ENCODE measurements at regions not wholly inside any gene's neighbourhood (a gene's known extent, or its start where the extent isn't known, plus 50 kb on each side); places are given as distances from the start of the nearest gene placed in this dataset.

DNA sequence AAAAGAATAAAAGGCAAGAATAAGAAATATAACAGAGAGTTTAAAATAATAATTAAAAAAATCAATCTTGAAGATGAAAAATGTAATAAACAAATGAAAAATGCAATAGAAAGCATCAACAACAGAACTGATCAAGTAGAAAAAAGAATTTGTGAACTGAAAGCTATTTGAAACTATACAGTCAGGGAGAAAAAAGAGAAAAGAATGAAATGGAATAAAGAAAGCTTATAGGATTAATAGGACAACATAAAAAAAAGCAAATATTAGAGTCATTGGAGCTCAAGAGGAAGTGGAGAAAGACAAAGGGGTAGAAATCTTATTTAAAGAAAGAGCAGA is 126.8 kb upstream of the RPL34 start:
- Mint-ChIP-seq H3K9me3 (ENCODE audit: low read depth) (peaks cover 23% of the 10 kb centered on the region), H3K27me3 (ENCODE audit: low read depth) (peaks cover 4% of the 10 kb centered on the region), H3K36me3 (ENCODE audit: low read depth) (peaks cover 6% of the 10 kb centered on the region), H3K27ac (ENCODE audit: unreplicated experiment) (no peak overlapping the region), H3K4me3 (ENCODE audit: unreplicated experiment) (no peak overlapping the region), H3K4me1 (ENCODE audit: low read depth) (no peaks in the 10 kb centered on the region)
- TF ChIP-seq, protein P1, sequence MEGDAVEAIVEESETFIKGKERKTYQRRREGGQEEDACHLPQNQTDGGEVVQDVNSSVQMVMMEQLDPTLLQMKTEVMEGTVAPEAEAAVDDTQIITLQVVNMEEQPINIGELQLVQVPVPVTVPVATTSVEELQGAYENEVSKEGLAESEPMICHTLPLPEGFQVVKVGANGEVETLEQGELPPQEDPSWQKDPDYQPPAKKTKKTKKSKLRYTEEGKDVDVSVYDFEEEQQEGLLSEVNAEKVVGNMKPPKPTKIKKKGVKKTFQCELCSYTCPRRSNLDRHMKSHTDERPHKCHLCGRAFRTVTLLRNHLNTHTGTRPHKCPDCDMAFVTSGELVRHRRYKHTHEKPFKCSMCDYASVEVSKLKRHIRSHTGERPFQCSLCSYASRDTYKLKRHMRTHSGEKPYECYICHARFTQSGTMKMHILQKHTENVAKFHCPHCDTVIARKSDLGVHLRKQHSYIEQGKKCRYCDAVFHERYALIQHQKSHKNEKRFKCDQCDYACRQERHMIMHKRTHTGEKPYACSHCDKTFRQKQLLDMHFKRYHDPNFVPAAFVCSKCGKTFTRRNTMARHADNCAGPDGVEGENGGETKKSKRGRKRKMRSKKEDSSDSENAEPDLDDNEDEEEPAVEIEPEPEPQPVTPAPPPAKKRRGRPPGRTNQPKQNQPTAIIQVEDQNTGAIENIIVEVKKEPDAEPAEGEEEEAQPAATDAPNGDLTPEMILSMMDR (IDR thresholded peaks at IDR 0.05) = no peak
- no peak for DNase-seq (ENCODE audit: low spot score)

DNA sequence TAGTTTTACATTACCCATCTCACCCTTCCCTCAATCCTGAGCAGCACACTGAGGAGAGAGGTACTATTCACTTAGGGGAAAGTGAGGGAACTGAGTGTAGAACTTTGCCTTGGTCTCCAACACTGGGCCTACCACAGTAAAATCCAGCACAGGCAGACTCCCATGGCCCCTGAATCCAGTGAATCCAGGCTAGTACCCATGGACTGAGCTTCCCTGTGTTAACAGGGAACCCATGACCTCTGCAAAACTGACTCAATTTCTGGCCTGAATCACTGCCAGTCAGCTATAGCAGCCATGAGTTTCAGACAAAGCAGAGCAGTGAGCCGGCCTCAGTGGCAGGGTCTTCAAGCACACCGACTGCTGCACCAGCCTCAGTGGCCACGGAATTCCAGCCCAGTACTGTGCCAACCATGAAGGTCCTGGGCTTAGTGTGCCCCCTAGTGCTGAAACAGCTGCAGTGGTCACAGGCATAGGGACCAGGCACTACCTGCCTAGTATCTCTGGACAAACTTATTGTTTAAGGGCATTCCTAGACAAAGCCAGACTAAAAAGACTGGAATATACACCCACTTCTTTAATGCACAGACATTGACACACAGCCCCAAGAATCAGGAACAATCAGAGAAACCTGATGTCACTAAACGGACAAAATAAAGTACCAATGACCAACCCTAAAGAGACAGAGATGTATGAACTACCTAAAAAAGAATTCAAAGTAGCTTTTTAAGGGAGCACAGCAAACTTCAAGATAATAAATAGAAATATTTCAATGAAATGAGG is 127.4 kb upstream of the RPL34 start:
- H3K36me3 Mint-ChIP-seq (ENCODE audit: low read depth) = peaks cover 6% of the 10 kb centered on the region

DNA sequence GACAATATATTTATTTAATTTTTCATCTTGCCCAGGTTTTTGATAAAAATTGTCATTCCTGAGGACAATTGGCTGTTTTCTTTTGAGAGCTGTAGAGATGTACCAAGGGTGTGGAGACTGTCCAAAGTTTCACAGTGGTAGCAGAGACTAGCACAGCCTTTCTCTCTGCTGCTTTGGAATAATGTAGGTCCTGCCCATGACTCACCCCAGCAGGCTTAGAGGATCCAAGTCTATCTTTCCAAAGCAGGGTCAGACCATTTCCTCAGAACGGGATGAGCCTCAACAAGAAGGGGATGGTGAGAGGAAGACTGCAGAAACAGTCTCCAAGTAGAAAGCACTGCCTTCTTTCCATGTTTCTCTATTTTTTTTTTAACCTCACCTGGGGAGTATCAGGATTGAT is 131.5 kb upstream of the RPL34 start:
- H3K9me3 Mint-ChIP-seq (ENCODE audit: low read depth) = peaks cover 7% of the 10 kb centered on the region
- no peak overlapping the region for H3K27ac Mint-ChIP-seq (ENCODE audit: unreplicated experiment)
- H3K4me3 Mint-ChIP-seq (ENCODE audit: unreplicated experiment) = no peak overlapping the region
- TF ChIP-seq, protein P1 (IDR thresholded peaks at IDR 0.05) = no peak
- no peak for DNase-seq (ENCODE audit: low spot score)
- peaks cover 2% of the 10 kb centered on the region for H3K36me3 Mint-ChIP-seq (ENCODE audit: low read depth)
- H3K27me3 Mint-ChIP-seq (ENCODE audit: low read depth) = no peaks in the 10 kb centered on the region
- H3K4me1 Mint-ChIP-seq (ENCODE audit: low read depth) = peaks cover 4% of the 10 kb centered on the region

More for the DNA sequence above, 127.4 kb upstream of the RPL34 start:
- no peak overlapping the region for H3K4me3 Mint-ChIP-seq (ENCODE audit: unreplicated experiment)
- H3K4me1 Mint-ChIP-seq (ENCODE audit: low read depth) = no peaks in the 10 kb centered on the region
- peaks cover 4% of the 10 kb centered on the region for H3K27me3 Mint-ChIP-seq (ENCODE audit: low read depth)
- DNase-seq (ENCODE audit: low spot score) = no peak
- TF ChIP-seq, protein P1 (IDR thresholded peaks at IDR 0.05) = peak; percentile 78
- H3K9me3 Mint-ChIP-seq (ENCODE audit: low read depth) = peaks cover 23% of the 10 kb centered on the region
- no peak overlapping the region for H3K27ac Mint-ChIP-seq (ENCODE audit: unreplicated experiment)

DNA sequence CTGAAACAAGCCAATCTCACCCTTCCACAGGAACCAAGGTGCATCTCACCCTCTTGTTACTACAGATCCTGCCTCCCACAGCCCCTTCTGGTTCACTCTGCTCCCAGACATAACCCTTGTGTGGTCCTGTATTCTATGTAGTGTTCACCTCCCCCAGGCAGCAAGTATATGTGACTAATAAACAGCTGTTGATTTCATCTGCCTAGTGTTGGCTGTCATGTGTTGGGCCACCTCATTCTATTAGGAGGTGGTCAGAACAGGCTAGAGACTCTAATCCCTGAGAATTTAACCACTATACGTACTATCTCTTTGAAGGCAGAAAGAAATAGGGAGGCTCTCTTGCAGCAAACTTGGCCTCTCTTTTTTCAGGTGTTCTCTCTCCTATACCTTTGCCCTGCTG is 134.3 kb upstream of the RPL34 start:
- H3K9me3 Mint-ChIP-seq (ENCODE audit: low read depth) = no peaks in the 10 kb centered on the region
- no peak overlapping the region for H3K4me3 Mint-ChIP-seq (ENCODE audit: unreplicated experiment)
- H3K36me3 Mint-ChIP-seq (ENCODE audit: low read depth) = no peaks in the 10 kb centered on the region
- H3K27me3 Mint-ChIP-seq (ENCODE audit: low read depth) = no peaks in the 10 kb centered on the region
- H3K27ac Mint-ChIP-seq (ENCODE audit: unreplicated experiment) = no peak overlapping the region
- TF ChIP-seq, protein P1 (IDR thresholded peaks at IDR 0.05) = no peak
- no peak for DNase-seq (ENCODE audit: low spot score)
- peaks cover 17% of the 10 kb centered on the region for H3K4me1 Mint-ChIP-seq (ENCODE audit: low read depth)

DNA sequence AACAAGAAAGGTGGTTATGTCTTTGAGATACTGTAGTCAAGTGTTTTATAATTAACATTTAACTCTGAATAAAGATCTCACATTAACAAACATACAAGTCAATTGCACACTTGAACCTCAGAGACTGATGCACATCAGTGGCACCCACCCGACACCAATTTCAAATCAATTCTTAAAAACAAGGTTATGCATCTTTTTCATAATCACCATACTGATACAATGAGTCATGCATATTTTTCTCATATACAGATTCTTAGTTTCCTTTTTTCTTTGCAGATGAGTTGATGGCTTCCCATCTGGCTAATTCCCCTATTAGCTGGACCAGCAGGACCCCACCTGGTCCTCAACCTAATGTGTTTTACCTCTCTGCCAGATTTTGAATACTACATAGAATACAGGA is 136.2 kb upstream of the RPL34 start:
- Mint-ChIP-seq H3K27me3 (ENCODE audit: low read depth) (no peaks in the 10 kb centered on the region), H3K4me1 (ENCODE audit: low read depth) (peaks cover 17% of the 10 kb centered on the region), H3K4me3 (ENCODE audit: unreplicated experiment) (no peak overlapping the region), H3K27ac (ENCODE audit: unreplicated experiment) (no peak overlapping the region), H3K36me3 (ENCODE audit: low read depth) (no peaks in the 10 kb centered on the region), H3K9me3 (ENCODE audit: low read depth) (no peaks in the 10 kb centered on the region)
- DNase-seq (ENCODE audit: low spot score) = no peak
- TF ChIP-seq, protein P1 (IDR thresholded peaks at IDR 0.05) = no peak

Data from chondrocyte (in vitro differentiated cells).